T-helper 2 cell treated with Interferon-gamma antibody and Interleukin-4, amounts not matched to agents 5 μg/mL and 100 μg/mL, for 36 hours (primary cell): ENCODE measurements at regions not wholly inside any gene's neighbourhood (a gene's known extent, or its start where the extent isn't known, plus 50 kb on each side); places are given as distances from the start of the nearest gene placed in this dataset.

Source experiments
- DNase-seq: peaks from one replicate; pipeline ENCODE4 v3.0.0; 2021; ENCODE audit warnings: low spot score
- H3K27ac Mint-ChIP-seq: one replicate; pipeline ENCODE4 v1.8.0; 2021; ENCODE audit warnings: mild to moderate bottlenecking, mixed read lengths
- H3K27me3 Mint-ChIP-seq: one replicate; pipeline ENCODE4 v1.8.0; 2021; ENCODE audit warnings: low read depth, mixed read lengths
- H3K36me3 Mint-ChIP-seq: one replicate; pipeline ENCODE4 v1.8.0; 2021; ENCODE audit warnings: low read depth, mixed read lengths
- H3K4me1 Mint-ChIP-seq: one replicate; pipeline ENCODE4 v1.8.0; 2021; ENCODE audit warnings: low read depth, mixed read lengths
- H3K4me3 Mint-ChIP-seq: one replicate; pipeline ENCODE4 v1.8.0; 2022; ENCODE audit warnings: mild to moderate bottlenecking, moderate library complexity, mixed read lengths
- H3K9me3 Mint-ChIP-seq: one replicate; pipeline ENCODE4 v1.8.0; 2021; ENCODE audit warnings: mixed read lengths

- H3K4me3 Mint-ChIP-seq: no peak overlapping the region
- H3K9me3 Mint-ChIP-seq: peaks cover 10% of the 10 kb centered on the region
- no peak overlapping the region for H3K27ac Mint-ChIP-seq
- H3K4me1 Mint-ChIP-seq: peaks cover 15% of the 10 kb centered on the region
- H3K36me3 Mint-ChIP-seq: peaks cover 5% of the 10 kb centered on the region
- no peaks in the 10 kb centered on the region for H3K27me3 Mint-ChIP-seq
- no peak for DNase-seq
Measured at GRCh38 chr6:105838171-105838570, 248.0 kb upstream of the PRDM1 start.

- H3K36me3 Mint-ChIP-seq: peaks cover 5% of the 10 kb centered on the region
- H3K4me1 Mint-ChIP-seq: peaks cover 16% of the 10 kb centered on the region
- no peaks in the 10 kb centered on the region for H3K27me3 Mint-ChIP-seq
- no peak for DNase-seq
- H3K4me3 Mint-ChIP-seq: no peak overlapping the region
- peaks cover 5% of the 10 kb centered on the region for H3K9me3 Mint-ChIP-seq
- H3K27ac Mint-ChIP-seq: no peak overlapping the region
Measured at GRCh38 chr6:105836889-105837288, 249.2 kb upstream of the PRDM1 start.

- DNase-seq: no peak
- no peaks in the 10 kb centered on the region for H3K9me3 Mint-ChIP-seq
- no peak overlapping the region for H3K4me3 Mint-ChIP-seq
- no peaks in the 10 kb centered on the region for H3K27me3 Mint-ChIP-seq
- H3K4me1 Mint-ChIP-seq: peaks cover 16% of the 10 kb centered on the region
- H3K27ac Mint-ChIP-seq: no peak overlapping the region
- peaks cover 5% of the 10 kb centered on the region for H3K36me3 Mint-ChIP-seq
Measured at GRCh38 chr6:105836379-105836778, 249.8 kb upstream of the PRDM1 start.

GRCh38 chr6:105835373-105835772 is 250.8 kb upstream of the PRDM1 start:
- no peak overlapping the region for H3K27ac Mint-ChIP-seq
- peaks cover 5% of the 10 kb centered on the region for H3K36me3 Mint-ChIP-seq
- no peak overlapping the region for H3K4me3 Mint-ChIP-seq
- peaks cover 2% of the 10 kb centered on the region for H3K27me3 Mint-ChIP-seq
- DNase-seq: no peak
- H3K9me3 Mint-ChIP-seq: no peaks in the 10 kb centered on the region
- H3K4me1 Mint-ChIP-seq: peaks cover 19% of the 10 kb centered on the region

GRCh38 chr6:105833959-105834947 is 251.9 kb upstream of the PRDM1 start:
- peaks cover 5% of the 10 kb centered on the region for H3K36me3 Mint-ChIP-seq
- H3K27me3 Mint-ChIP-seq: peaks cover 2% of the 10 kb centered on the region
- H3K4me3 Mint-ChIP-seq: no peak overlapping the region
- H3K4me1 Mint-ChIP-seq: peaks cover 17% of the 10 kb centered on the region
- no peaks in the 10 kb centered on the region for H3K9me3 Mint-ChIP-seq
- no peak for DNase-seq
- H3K27ac Mint-ChIP-seq: no peak overlapping the region

GRCh38 chr6:105832313-105832761 is 253.8 kb upstream of the PRDM1 start:
- DNase-seq: no peak
- peaks cover 5% of the 10 kb centered on the region for H3K36me3 Mint-ChIP-seq
- H3K9me3 Mint-ChIP-seq: peaks cover 7% of the 10 kb centered on the region
- peaks cover 12% of the 10 kb centered on the region for H3K4me1 Mint-ChIP-seq
- H3K27me3 Mint-ChIP-seq: peaks cover 2% of the 10 kb centered on the region
- H3K27ac Mint-ChIP-seq: peak overlapping the region; percentile 23
- no peak overlapping the region for H3K4me3 Mint-ChIP-seq

- Mint-ChIP-seq H3K4me3 (no peak overlapping the region), H3K4me1 (peaks cover 14% of the 10 kb centered on the region), H3K27ac (no peak overlapping the region), H3K36me3 (peaks cover 5% of the 10 kb centered on the region), H3K9me3 (peaks cover 15% of the 10 kb centered on the region), H3K27me3 (peaks cover 2% of the 10 kb centered on the region)
- no peak for DNase-seq
Measured at GRCh38 chr6:105831311-105832097, 254.6 kb upstream of the PRDM1 start.

GRCh38 chr6:105825210-105825609 is 260.9 kb upstream of the PRDM1 start:
- no peaks in the 10 kb centered on the region for H3K27me3 Mint-ChIP-seq
- H3K36me3 Mint-ChIP-seq: peaks cover 11% of the 10 kb centered on the region
- H3K4me1 Mint-ChIP-seq: peaks cover 7% of the 10 kb centered on the region
- H3K27ac Mint-ChIP-seq: no peak overlapping the region
- no peak overlapping the region for H3K4me3 Mint-ChIP-seq
- no peak for DNase-seq
- peaks cover 35% of the 10 kb centered on the region for H3K9me3 Mint-ChIP-seq

- peaks cover 7% of the 10 kb centered on the region for H3K4me1 Mint-ChIP-seq
Measured at GRCh38 chr6:105824732-105825131, 261.4 kb upstream of the PRDM1 start.

GRCh38 chr6:105821777-105822176 is 264.4 kb upstream of the PRDM1 start:
- Mint-ChIP-seq H3K4me1 (peaks cover 14% of the 10 kb centered on the region), H3K9me3 (peaks cover 36% of the 10 kb centered on the region), H3K4me3 (no peak overlapping the region), H3K36me3 (peaks cover 27% of the 10 kb centered on the region), H3K27ac (no peak overlapping the region), H3K27me3 (no peaks in the 10 kb centered on the region)
- DNase-seq: no peak

More at GRCh38 chr6:105824732-105825131, 261.4 kb upstream of the PRDM1 start:
- Mint-ChIP-seq H3K4me3 (no peak overlapping the region), H3K9me3 (peaks cover 40% of the 10 kb centered on the region), H3K27me3 (no peaks in the 10 kb centered on the region), H3K36me3 (peaks cover 16% of the 10 kb centered on the region), H3K27ac (no peak overlapping the region)
- no peak for DNase-seq

- Mint-ChIP-seq H3K36me3 (peaks cover 29% of the 10 kb centered on the region), H3K9me3 (peaks cover 30% of the 10 kb centered on the region), H3K4me3 (no peak overlapping the region), H3K4me1 (peaks cover 21% of the 10 kb centered on the region), H3K27ac (no peak overlapping the region), H3K27me3 (no peaks in the 10 kb centered on the region)
- DNase-seq: no peak
Measured at GRCh38 chr6:105821027-105821426, 265.1 kb upstream of the PRDM1 start.

- H3K27ac Mint-ChIP-seq: no peak overlapping the region
- DNase-seq: no peak
- peaks cover 27% of the 10 kb centered on the region for H3K9me3 Mint-ChIP-seq
- peaks cover 34% of the 10 kb centered on the region for H3K4me1 Mint-ChIP-seq
- peaks cover 29% of the 10 kb centered on the region for H3K36me3 Mint-ChIP-seq
- H3K27me3 Mint-ChIP-seq: no peaks in the 10 kb centered on the region
- H3K4me3 Mint-ChIP-seq: no peak overlapping the region
Measured at GRCh38 chr6:105819745-105820144, 266.4 kb upstream of the PRDM1 start.

GRCh38 chr6:105818505-105818904 is 267.6 kb upstream of the PRDM1 start:
- no peak overlapping the region for H3K4me3 Mint-ChIP-seq
- no peak for DNase-seq
- H3K9me3 Mint-ChIP-seq: peaks cover 27% of the 10 kb centered on the region
- no peaks in the 10 kb centered on the region for H3K27me3 Mint-ChIP-seq
- peaks cover 29% of the 10 kb centered on the region for H3K36me3 Mint-ChIP-seq
- peaks cover 43% of the 10 kb centered on the region for H3K4me1 Mint-ChIP-seq
- H3K27ac Mint-ChIP-seq: no peak overlapping the region

- H3K9me3 Mint-ChIP-seq: peaks cover 27% of the 10 kb centered on the region
- peaks cover 27% of the 10 kb centered on the region for H3K36me3 Mint-ChIP-seq
- H3K4me1 Mint-ChIP-seq: peaks cover 45% of the 10 kb centered on the region
Measured at GRCh38 chr6:105817961-105818360, 268.2 kb upstream of the PRDM1 start.

More at GRCh38 chr6:105817961-105818360, 268.2 kb upstream of the PRDM1 start:
- Mint-ChIP-seq H3K27ac (no peak overlapping the region), H3K27me3 (no peaks in the 10 kb centered on the region), H3K4me3 (no peak overlapping the region)
- DNase-seq: no peak
